ENCODE measurements at regions not wholly inside any gene's neighbourhood (a gene's known extent, or its start where the extent isn't known, plus 50 kb on each side); places are given as distances from the start of the nearest gene placed in this dataset.
A peak's percentile ranks its signal among the peaks of the same experiment; 100 is the strongest.
"Not testable (repeated sequence)": the region's sequence is repeated elsewhere in the genome, so short reads cannot be mapped to it uniquely, and the experiment has no call there.

DNA sequence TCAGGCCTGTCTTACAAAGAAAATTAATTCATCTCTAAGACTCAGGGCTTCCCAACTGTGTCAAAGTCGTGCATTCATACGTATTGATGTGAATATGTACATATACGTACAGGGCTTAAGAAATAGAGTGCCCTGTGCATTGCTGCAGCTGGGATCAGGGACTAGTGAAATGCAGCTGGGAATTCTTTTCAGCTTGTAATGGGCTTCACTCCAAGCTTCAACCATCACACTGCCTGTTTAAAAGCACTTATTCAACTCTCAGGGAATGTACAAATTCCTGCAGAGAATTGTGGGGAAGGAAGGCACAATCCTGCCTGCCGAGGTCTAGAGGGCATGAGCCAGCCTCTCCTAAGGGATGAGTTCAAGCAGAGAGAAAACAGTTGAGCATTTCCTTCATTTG lies 59.6 kb upstream of the MAN2A1 start:
- DNase-seq: no peak

DNA sequence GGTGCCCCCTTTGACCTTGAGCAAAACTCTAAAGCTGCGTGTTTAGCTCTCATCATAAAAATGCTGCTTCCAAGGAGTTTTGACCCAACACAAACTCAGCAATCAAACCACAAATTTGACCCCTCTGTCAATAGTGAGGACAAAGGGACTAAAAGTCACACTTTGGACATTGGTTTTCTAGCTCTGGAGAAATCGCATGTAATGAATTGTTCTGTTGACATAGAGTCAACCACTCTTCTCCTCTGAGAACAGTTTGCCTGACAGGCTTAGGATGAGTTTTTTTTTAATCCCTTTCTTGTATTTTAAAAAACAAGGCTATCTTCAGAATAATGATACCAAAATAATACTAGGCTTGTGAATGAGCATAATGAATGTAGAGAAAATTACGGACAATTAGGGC lies 61.1 kb upstream of the MAN2A1 start:
- no peak for DNase-seq

GRCh38 chr5:109621266-109621665 lies 68.5 kb upstream of the MAN2A1 start:
- not testable (repeated sequence) for DNase-seq

GRCh38 chr5:109620651-109621050 lies 69.1 kb upstream of the MAN2A1 start:
- DNase-seq: no peak

DNA sequence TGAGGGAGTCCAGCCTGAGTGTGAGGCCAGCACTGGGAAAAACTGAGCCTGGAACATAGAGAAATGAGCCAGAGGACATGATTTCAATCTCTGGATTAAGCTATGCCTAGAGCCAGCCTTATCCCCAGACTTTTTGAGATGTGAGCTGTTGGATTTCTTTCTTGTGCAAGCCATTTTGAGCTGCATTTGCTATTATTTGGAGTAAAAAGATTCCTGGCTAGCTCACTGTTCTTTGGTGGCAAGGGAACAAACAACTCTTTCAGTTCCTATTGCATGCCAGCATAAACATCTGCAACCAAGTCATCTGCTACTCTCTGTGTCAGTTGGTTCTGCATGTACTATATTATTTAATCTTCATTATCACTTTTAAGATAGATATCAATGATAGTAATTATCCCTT lies 70.1 kb upstream of the MAN2A1 start:
- DNase-seq: no peak

DNA sequence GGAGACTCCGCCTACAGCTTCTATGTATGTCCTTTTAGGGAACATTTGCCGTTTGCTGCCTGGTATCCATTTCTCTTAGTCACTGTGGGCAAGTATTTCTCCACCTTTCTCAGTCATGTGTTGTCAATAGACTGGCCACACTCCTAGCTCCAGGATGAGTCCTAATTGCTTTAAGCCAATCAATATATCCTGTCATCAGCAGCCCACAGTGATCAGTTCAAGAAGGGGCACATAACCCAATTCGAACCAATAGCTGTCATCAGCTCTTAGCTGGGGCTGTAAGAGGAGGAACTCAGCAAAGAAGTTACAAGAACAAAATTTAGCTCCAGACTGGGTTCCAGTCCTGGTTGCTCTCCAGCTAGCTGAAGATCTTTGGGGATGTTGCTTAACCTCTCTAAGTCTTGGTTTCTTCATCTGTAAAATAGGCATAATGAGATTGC lies 70.7 kb upstream of the MAN2A1 start:
- DNase-seq: no peak

DNA sequence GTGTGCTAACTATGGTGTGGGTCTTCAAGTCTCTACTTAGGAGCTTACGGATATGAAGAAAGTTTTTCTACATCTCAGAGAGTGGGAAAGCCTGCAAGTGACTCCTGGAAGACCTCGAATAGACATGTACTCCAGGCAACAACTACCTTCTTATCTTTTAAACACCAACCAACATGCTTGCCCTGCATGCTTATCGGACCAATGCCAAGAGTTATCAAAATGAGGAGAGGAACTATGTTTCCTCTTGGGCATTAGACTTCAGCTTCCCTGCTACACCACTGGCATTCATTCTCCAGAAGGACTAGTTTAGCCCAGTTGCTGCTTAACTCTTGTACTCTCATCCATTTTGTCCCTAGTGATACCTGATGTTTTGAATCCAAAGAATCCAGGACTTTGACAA lies 74.7 kb upstream of the MAN2A1 start:
- no peak for DNase-seq

DNA sequence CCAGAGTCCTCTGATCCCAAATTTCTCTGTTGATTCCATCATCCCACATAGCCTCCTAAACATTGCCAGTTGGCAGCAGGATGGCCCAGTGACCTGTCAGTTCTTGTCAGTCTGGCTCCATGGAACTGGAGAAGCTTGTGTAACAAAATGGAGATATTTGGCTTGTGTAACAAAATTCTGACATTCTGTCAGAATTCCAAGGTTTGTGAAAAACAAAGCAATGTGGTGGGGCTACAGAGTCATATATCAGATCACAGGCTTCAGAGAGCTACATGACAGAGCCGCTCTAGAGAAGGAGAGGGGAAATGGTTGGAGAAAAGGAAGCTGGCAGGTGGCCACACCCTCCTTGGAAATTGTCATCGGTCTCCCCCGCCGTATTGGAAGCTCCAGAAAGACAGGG lies 75.4 kb upstream of the MAN2A1 start:
- no peak for DNase-seq

- no peak for DNase-seq
These were observed 77.3 kb upstream of the MAN2A1 start for GRCh38 chr5:109612278-109612905.

DNA sequence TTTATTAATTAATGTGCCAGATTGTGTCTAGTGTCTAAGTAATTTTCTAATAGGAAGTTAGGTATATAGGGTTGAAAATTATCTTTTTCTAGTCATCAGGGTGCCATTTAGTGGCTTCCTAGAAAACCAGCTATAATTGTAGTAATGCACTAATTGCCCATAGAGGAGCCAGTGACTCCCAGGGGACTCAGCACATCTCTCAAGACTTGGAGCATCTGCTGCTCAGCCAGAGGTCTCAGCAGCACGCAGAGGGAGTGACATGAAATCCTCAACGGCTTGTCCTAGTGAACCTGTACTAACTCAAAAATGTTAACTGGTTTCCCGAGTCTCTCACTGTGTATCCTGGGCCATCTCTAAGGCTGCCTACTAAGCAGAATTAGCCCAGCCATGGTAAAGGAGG lies 78.2 kb upstream of the MAN2A1 start:
- no peak for DNase-seq

- no peak for DNase-seq
These were observed 78.7 kb upstream of the MAN2A1 start for GRCh38 chr5:109611061-109611460.

DNA sequence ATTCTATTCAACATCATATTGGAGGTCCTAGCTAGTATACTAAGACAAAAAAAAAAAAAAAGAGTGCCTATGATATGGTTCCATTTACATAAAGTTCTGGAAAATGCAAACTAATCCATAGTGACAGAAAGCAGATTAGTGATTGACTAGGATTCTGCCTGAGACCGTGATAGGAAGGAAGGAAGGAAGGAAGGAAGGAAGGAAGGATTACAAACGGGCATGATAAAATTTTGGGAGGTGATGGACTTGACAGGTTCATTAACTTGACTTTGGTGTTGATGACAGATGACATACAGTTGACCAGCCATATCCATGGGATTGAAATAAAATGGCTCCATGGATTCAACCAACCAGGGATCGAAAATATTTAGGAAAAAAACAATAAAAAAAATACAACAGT lies 79.1 kb upstream of the MAN2A1 start:
- no peak for DNase-seq

- no peak for DNase-seq
These were observed 84.5 kb upstream of the MAN2A1 start for GRCh38 chr5:109605207-109605730.

GRCh38 chr5:109604758-109605157 lies 85.0 kb upstream of the MAN2A1 start:
- no peak for DNase-seq

DNA sequence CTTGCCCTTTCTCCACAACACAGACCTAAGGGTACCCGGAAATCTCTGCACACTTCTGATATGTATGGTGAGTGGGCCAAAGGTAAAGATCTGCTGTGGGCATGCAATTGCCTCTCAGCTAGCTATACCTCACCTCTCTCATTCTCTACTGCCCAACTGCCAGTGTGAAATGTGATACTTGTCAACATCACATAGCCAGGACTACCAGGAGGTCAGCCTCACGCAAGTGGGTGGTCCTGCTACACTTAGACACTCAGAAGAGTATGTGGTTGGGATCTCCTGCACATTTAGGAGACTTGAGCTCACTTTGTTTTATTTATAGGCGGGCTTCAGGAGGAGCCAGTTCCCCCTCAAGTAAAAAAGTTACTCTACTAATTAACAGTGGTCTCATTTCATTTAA lies 88.0 kb upstream of the MAN2A1 start:
- DNase-seq: peak; percentile 9

DNA sequence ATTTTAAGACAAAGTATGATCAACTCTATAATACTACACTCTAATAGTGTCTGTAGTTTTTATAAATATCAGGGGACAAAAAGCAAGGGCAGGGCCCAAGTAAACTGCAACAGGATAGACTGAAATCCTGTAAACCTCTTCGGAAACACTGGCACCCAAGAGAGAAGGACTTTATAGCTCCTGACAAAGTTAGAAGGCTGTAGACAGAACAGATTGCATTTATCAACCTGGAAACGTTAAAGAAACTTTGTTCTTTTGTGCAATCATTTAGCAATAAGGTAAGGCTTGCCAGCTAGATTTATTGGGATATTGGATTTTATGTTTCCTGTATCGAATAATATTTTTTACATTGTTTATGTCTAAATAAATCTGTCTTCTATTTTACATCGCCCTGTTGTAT lies 91.8 kb upstream of the MAN2A1 start:
- DNase-seq: no peak

DNA sequence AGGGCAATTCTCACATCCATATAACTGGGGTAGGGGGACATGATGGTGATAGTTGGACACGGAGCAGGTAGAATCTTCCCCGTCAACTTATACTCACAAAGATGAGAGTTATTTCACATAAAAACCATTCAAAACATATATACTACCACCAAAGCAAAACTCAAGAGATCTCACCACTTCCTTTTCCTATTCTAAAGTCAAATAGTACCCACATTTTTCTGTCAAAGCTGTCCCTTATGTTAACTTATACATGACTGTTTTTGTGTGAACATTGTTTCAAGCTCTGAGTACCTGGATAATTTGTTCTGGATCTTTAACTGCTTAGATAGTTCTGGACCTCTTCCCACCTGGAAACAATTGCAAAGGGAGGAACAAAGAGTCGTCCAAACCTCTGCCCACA lies 95.5 kb upstream of the MAN2A1 start:
- DNase-seq: no peak

DNA sequence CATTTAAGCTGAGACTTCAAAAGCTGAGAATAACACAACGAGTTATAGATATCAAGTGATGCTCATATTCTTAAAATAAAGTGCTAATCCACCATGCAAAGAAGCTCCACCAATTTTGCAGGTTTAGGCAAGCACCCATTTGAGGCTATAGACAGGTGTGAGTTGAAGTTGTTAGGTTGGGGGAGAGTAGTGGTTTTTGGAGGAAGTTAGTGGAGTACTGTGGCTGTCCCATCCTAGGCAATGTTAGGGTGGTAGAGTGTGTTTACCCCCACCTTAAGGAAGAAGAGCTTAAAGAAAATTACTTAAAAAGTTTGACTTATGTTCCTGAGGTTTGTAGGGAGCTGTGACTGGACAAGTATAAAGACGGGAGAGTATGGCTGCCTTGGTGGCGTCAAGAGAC lies 98.9 kb upstream of the MAN2A1 start:
- no peak for DNase-seq

DNA sequence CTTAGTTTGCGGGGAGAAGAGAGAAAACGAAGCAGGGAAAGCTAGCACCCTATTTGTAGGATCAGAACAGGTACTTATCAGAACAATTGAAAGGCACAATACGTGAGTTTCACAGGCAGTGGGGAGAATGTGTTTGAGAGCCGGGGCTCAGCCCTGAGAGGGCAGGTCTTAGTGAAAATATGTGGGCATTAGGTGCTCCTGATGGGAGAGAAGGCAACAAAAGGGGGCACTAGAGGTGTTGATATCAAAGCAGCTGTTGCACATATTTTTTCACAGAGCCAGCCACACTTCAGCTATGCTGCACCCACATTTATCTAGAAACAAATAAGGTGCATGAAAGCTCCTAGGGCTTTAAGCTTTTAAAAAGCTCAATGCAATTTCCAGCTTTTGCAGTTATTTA lies 99.7 kb upstream of the MAN2A1 start:
- no peak for DNase-seq

DNA sequence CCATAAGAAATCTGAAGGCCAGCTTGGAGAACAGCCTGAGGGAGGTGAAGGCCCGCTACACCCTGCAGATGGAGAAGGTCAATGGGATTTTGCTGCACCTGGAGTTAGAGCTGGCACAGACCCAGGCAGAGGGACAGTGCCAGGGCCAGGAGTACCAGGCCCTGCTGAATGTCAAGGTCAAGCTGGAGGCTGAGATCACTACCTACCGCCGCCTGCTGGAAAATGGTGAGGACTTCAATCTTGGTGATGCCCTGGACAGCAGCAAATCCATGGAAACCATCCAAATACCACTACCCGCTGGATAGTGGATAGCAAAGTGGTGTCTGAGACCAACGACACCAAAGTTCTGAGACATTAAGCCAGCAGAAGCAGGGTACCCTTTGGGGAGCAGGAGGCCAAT lies 100.5 kb upstream of the MAN2A1 start:
- DNase-seq: no peak

DNA sequence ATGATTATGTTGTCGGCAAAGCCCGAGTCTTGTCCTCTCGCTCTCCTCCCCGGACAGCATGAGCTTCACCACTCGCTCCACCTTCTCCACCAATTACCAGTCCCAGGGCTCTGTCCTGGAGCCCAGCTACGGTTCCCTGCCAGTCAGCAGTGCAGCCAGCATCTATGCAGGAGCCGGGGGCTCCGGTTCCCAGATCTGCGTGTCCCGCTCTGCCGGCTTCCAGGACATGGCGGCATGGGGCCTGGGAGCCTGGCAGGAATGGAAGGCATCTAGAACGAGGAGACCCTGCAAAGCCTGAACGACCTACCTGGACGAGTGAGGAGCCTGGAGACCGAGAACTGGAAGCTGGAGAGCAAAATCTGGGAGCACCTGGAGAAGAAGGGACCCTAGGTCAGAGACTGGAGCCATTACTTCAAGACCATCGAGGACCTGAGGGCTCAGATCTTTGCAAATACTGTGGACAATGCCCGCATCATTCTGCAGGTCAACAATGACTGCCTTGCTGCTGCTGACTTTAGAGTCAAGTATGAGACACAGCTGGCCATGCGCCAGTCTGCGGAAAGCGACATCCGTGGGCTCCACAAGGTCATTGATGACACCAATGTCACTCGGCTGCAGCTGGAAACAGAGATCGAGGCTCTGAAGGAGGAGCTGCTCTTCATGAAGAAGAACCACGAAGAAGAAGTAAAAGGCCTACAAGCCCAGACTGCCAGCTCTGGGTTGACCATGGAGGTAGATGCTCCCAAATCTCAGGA lies 101.3 kb upstream of the MAN2A1 start:
- no peak for DNase-seq

- no peak for DNase-seq
These were observed 104.6 kb upstream of the MAN2A1 start for GRCh38 chr5:109584986-109585599.

GRCh38 chr5:109580225-109580624 lies 109.5 kb upstream of the MAN2A1 start:
- no peak for DNase-seq

- DNase-seq: no peak
These were observed 114.2 kb upstream of the MAN2A1 start for GRCh38 chr5:109575506-109575905.

Measured in SHP77 treated with DMSO at 0.1 percent for 48 hours (cell line).